Activated T-helper 2 cell treated with anti-CD3 and anti-CD28 coated beads, Interferon-gamma antibody, Interleukin-2, Interleukin-4, amounts not matched to agents 10 μg/mL and 5 μg/mL and 100 μg/mL, durations not matched to agents 14 hours and 24 hours and 36 hours (primary cell): ENCODE measurements at regions not wholly inside any gene's neighbourhood (a gene's known extent, or its start where the extent isn't known, plus 50 kb on each side); places are given as distances from the start of the nearest gene placed in this dataset.

Source experiments
- DNase-seq: peaks from one replicate; pipeline ENCODE4 v3.0.0; 2021; ENCODE audit warnings: low spot score
- H3K27ac Mint-ChIP-seq: one replicate; pipeline ENCODE4 v1.8.0; 2021; ENCODE audit warnings: mixed read lengths
- H3K27me3 Mint-ChIP-seq: one replicate; pipeline ENCODE4 v1.8.0; 2021; ENCODE audit warnings: low read depth, mixed read lengths
- H3K36me3 Mint-ChIP-seq: one replicate; pipeline ENCODE4 v1.8.0; 2021; ENCODE audit warnings: low read depth, mixed read lengths
- H3K4me1 Mint-ChIP-seq: one replicate; pipeline ENCODE4 v1.8.0; 2021; ENCODE audit warnings: low read depth, mixed read lengths
- H3K4me3 Mint-ChIP-seq: one replicate; pipeline ENCODE4 v1.8.0; 2021; ENCODE audit warnings: low read depth, mild to moderate bottlenecking, moderate library complexity, mixed read lengths
- H3K9me3 Mint-ChIP-seq: one replicate; pipeline ENCODE4 v1.8.0; 2021; ENCODE audit warnings: mixed read lengths
- intact Hi-C: fragments of 100-400 bp; cut with micrococcal nuclease; formaldehyde crosslinking; loops from one replicate; pipeline ENCODE4 v1.15.1; 2023

DNA sequence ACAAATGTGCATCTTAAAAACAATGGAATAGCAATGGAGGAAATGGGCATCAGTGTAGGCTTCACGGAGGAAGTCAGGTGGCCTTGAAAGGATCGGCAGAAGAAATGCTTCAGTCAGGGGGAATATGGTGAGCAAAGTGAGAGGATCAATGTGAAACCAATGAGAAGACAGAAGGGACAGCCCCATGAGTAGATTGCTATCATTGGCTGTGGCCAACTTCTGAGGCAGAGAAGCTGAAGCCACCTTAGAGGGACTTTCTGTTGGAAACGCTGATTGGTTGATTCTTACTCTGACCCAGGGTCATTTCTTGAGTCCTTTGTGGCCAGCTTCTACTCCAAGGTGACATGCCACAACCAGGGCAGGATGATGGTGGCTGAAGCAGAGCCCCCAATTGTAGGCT, 130.7 kb upstream of the ZNF648 start:
- intact Hi-C loops = loop anchor here (2.0 kb wide), 1 partner anchor 57 kb away; no protein-coding TSS in a partner anchor
- Mint-ChIP-seq H3K27ac (no peak overlapping the region), H3K27me3 (peaks cover 19% of the 10 kb centered on the region), H3K4me3 (no peak overlapping the region), H3K9me3 (no peaks in the 10 kb centered on the region), H3K4me1 (peaks cover 3% of the 10 kb centered on the region), H3K36me3 (no peaks in the 10 kb centered on the region)
- DNase-seq = no peak

DNA sequence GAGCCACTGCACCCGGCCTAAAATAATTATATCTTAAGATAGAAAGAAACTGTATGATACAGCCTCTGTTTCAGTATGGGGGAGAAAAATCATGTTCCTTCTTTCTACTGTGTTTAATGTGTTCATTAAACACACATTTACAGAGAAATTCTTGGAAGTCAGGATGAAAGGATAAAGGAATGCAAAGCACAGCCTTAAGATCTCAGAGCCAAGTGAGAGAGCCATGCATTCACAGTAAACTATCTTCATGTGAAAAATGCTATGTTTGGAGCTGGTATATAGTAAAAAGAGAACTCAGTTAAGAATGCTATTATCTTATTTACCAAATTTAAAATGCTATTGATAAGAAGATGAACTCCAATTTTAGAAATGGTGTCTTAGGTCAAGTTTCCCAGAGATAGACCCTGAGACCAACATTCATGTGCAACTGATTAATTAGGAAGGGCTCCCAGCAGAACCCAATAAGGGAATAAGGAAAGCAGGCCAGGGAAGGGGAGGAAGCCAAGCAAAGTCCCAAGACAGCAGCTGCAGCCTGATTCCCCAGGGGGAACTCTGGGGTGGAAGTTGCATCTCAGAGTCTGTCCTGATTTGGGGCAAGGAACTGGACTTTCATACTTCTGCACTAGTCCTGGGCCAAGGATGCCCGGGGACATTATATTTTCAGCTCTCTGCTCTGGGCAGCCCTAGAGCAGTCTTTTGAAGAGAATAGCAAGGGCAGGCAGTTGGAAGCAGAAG, 130.0 kb upstream of the ZNF648 start:
- H3K27me3 Mint-ChIP-seq = peaks cover 17% of the 10 kb centered on the region
- intact Hi-C loops = loop anchor here (2.0 kb wide), 1 partner anchor 57 kb away; no protein-coding TSS in a partner anchor
- H3K4me1 Mint-ChIP-seq = peaks cover 3% of the 10 kb centered on the region
- H3K36me3 Mint-ChIP-seq = no peaks in the 10 kb centered on the region
- no peak overlapping the region for H3K27ac Mint-ChIP-seq
- DNase-seq = no peak
- H3K4me3 Mint-ChIP-seq = no peak overlapping the region
- no peaks in the 10 kb centered on the region for H3K9me3 Mint-ChIP-seq

DNA sequence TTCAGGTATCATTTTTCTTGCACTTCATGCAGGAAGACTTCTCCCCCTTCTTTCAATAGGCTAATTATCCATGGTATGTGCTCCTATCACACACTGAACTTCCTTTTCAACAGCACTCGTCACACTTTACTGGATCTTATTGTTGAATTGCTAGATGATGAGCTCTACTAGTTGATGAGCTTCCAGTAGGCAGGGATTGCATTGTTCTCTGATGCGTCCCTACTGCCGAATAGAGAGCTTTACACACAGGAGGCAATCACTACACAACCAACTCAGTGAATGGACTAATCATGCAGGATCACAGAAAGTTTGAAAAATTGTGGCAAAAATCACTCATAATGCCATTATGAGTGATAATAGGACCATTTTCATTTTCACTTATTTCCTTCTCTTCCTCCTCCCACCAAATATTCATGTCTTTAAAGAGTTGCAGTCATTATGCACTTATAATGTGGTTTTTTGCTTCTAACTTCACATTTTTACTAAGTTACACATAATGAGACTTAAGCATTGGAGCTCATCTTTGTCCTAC, 128.1 kb upstream of the ZNF648 start:
- Mint-ChIP-seq H3K9me3 (no peaks in the 10 kb centered on the region), H3K27me3 (peaks cover 7% of the 10 kb centered on the region), H3K4me1 (peaks cover 3% of the 10 kb centered on the region), H3K27ac (no peak overlapping the region), H3K36me3 (no peaks in the 10 kb centered on the region), H3K4me3 (no peak overlapping the region)
- intact Hi-C loops = no loop called here
- no peak for DNase-seq

DNA sequence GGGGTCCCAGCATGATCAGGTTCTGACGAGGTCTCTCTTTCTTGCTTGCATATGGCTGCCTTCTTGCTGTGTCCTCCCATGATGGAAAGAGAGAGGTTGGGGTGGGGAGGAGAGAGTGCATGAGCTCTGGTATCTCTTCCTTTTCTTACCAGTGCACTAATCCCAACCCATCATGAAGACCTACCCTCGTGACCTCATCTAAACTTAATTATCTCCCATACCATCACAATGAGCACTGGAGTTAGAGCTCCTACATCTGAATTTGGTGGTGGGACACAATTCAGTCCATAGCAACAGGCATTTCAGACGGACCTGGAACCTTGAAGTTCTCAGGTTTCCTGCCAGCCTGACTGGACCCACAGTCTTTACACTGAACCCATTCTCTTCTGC, 125.2 kb upstream of the ZNF648 start:
- intact Hi-C loops = no loop called here
- H3K4me1 Mint-ChIP-seq = peaks cover 2% of the 10 kb centered on the region
- no peak overlapping the region for H3K27ac Mint-ChIP-seq
- H3K9me3 Mint-ChIP-seq = no peaks in the 10 kb centered on the region
- no peak for DNase-seq
- H3K27me3 Mint-ChIP-seq = peaks cover 9% of the 10 kb centered on the region
- no peaks in the 10 kb centered on the region for H3K36me3 Mint-ChIP-seq
- no peak overlapping the region for H3K4me3 Mint-ChIP-seq

DNA sequence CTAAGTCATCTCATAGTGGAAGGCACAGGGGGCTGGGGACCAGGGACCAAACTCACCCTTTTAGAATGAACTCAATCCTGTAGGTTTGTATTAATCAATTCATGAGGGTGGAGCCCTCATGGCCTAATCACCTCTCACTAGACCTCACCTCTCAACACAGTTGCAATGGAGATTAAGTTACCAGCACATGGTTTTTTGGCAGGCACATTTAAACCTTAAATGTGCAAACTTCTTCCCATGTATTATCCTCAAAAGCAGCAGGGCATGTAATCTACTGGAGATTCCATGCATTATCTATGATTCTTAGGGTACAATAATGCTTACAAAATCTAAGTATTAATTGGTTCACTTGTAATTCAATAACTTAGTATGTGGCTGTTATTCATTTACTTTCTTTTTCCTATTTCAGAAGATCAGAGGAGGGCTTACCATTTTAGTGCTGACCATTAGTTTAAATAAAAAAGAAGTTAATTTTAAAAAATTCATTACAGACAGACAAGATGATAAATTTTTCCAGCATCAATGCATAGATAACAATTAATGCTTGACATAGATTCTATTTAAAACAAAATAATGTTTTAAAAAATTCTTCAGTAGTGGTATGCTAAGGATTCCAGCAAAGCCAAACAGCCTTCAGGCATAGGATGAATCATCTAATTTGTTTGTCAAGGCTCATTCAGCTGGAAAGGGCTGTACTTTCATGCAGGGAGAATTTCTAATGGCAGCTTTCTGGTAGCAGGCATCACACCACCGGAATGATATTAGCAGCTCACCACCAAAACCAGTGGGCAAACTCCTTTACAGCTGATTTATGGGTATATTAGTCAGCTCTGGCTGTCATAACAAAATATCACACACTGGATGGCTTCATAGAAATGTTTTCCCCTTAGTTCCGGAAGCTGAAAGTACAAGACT, 124.6 kb upstream of the ZNF648 start:
- peaks cover 2% of the 10 kb centered on the region for H3K4me1 Mint-ChIP-seq
- no peak overlapping the region for H3K27ac Mint-ChIP-seq
- H3K4me3 Mint-ChIP-seq = no peak overlapping the region
- DNase-seq = no peak
- H3K27me3 Mint-ChIP-seq = peaks cover 9% of the 10 kb centered on the region
- H3K36me3 Mint-ChIP-seq = no peaks in the 10 kb centered on the region
- intact Hi-C loops = no loop called here
- H3K9me3 Mint-ChIP-seq = no peaks in the 10 kb centered on the region

DNA sequence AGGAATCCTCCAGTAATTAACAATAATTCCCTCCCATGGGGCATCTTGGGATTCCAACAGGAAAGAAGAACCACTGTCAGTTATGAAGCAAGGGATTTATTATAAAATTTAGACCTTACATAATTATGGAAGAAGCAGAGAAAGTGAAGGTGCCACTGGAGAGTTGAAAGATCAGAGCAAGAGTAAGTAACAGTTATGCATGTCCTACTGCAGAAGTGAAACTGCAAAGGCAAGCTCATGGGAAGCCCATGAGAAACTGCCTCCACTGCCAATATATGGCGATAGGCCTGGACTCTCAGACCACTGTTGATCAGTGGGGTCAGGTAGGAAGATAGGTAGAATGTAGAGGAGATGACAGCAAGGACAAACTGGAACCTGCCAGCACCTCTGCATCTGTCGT, 123.6 kb upstream of the ZNF648 start:
- Mint-ChIP-seq H3K27ac (no peak overlapping the region), H3K36me3 (no peaks in the 10 kb centered on the region), H3K4me3 (no peak overlapping the region), H3K9me3 (no peaks in the 10 kb centered on the region), H3K27me3 (peaks cover 11% of the 10 kb centered on the region), H3K4me1 (peaks cover 2% of the 10 kb centered on the region)
- no peak for DNase-seq
- intact Hi-C loops = no loop called here

DNA sequence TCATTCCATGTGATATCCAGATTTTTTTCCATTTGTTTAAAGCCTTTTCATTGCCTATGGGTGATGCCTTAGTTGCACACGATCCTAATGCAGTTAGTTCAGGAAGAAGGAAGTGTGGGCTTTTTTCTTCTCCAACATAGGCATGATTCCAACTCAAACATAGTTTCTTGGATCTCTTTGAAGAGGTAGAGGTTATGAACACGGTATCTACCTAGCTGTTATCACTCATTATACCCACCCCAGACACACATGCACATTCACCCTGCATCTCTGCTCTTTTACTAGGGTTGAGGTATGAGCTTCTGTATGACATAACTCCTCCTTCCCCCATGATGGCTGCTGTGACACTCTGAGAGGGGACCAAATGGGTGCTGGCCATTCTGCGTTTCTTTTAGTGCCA, 122.1 kb upstream of the ZNF648 start:
- H3K27ac Mint-ChIP-seq = no peak overlapping the region
- H3K4me1 Mint-ChIP-seq = no peaks in the 10 kb centered on the region
- H3K4me3 Mint-ChIP-seq = no peak overlapping the region
- H3K36me3 Mint-ChIP-seq = no peaks in the 10 kb centered on the region
- intact Hi-C loops = no loop called here
- H3K9me3 Mint-ChIP-seq = no peaks in the 10 kb centered on the region
- no peak for DNase-seq
- H3K27me3 Mint-ChIP-seq = peaks cover 9% of the 10 kb centered on the region

DNA sequence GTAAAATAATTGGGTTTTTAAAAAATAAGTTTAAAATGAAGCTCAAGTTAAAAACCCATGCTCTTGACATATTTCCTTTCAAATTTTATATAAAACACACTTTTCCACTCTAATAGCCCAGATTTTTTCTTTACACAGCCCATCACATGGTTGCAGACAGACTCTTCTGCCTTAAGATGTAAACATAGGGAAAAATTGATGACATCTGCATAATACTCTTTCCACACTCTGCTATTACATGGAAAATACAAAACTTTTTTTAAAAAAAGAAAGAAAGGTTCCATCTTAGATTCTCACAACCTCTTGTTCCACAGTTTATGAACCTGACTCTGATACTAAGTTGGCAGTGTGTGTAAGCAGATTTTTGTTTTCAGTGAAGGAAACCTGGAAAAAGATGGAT, 120.8 kb upstream of the ZNF648 start:
- no peak overlapping the region for H3K27ac Mint-ChIP-seq
- no peaks in the 10 kb centered on the region for H3K4me1 Mint-ChIP-seq
- no peak for DNase-seq
- intact Hi-C loops = no loop called here
- H3K36me3 Mint-ChIP-seq = no peaks in the 10 kb centered on the region
- peaks cover 9% of the 10 kb centered on the region for H3K27me3 Mint-ChIP-seq
- no peaks in the 10 kb centered on the region for H3K9me3 Mint-ChIP-seq
- H3K4me3 Mint-ChIP-seq = no peak overlapping the region

DNA sequence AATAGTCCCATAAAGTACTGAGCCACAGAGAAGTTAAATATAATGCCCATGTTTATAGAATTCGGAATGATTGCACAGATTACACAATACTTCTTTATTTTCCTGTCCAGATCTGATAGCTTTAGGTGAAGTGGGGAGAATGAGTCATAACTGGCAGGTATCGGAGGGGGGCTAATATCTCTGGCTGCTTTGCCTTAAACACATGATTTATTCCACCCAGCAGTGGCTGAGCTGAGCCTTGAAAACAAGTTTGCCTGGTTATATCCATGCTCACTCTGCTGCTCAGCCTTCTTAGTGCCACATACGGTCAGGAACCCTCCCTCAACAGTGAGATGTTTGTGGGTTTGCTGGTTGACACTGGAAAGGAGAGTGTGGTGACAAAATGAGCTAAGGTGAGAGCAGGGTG, 119.7 kb upstream of the ZNF648 start:
- Mint-ChIP-seq H3K27me3 (peaks cover 11% of the 10 kb centered on the region), H3K9me3 (no peaks in the 10 kb centered on the region), H3K4me1 (no peaks in the 10 kb centered on the region), H3K4me3 (no peak overlapping the region), H3K36me3 (no peaks in the 10 kb centered on the region), H3K27ac (no peak overlapping the region)
- intact Hi-C loops = no loop called here
- no peak for DNase-seq

DNA sequence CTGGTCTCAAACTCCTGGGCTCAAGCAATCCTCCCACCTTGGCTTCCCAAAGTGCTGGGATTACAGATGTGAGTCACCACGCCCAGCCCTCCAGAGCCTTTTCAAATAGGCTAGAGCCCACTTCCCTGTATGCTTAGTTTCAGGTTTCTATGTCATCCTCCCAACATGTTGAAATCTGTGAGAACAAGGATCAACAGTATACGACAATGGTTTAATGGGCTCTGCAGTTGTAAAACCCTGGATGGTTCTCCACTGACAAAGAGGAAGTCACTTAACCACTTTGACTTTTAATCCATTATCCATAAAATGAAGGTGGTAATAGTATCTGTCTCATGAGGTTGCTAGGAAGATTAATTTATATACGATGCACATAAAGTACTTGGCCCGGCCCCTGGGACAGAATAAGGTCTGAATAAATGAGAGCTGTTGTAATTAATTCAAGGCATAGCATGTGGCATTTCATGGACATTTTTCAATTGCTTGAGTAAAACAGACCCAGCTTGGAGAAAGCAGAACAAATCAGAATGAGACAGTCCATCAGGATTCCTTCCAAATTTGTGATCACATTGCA, 113.9 kb upstream of the ZNF648 start:
- no peak for DNase-seq
- peaks cover 8% of the 10 kb centered on the region for H3K27me3 Mint-ChIP-seq
- no peaks in the 10 kb centered on the region for H3K36me3 Mint-ChIP-seq
- no peaks in the 10 kb centered on the region for H3K9me3 Mint-ChIP-seq
- no peak overlapping the region for H3K27ac Mint-ChIP-seq
- no peaks in the 10 kb centered on the region for H3K4me1 Mint-ChIP-seq
- intact Hi-C loops = no loop called here
- H3K4me3 Mint-ChIP-seq = no peak overlapping the region

DNA sequence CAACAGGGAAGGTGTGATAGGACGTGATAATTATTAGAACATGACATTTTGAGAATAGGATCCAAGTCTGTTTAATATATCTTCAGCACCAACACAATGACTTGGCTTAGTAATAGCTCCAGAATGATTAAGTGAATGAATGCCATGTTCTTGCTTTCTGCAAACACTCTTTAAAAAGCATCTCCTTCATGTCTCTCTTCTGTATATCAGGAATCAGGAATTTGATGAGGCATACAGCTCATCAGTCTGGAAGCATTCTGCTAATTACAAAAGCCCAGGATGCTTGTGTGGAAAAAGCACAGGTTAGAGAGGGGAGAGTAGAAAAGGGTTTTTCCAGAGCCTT, 113.0 kb upstream of the ZNF648 start:
- no peak for DNase-seq
- Mint-ChIP-seq H3K4me1 (no peaks in the 10 kb centered on the region), H3K36me3 (no peaks in the 10 kb centered on the region), H3K27me3 (peaks cover 8% of the 10 kb centered on the region), H3K4me3 (no peak overlapping the region), H3K27ac (no peak overlapping the region), H3K9me3 (no peaks in the 10 kb centered on the region)
- intact Hi-C loops = no loop called here

DNA sequence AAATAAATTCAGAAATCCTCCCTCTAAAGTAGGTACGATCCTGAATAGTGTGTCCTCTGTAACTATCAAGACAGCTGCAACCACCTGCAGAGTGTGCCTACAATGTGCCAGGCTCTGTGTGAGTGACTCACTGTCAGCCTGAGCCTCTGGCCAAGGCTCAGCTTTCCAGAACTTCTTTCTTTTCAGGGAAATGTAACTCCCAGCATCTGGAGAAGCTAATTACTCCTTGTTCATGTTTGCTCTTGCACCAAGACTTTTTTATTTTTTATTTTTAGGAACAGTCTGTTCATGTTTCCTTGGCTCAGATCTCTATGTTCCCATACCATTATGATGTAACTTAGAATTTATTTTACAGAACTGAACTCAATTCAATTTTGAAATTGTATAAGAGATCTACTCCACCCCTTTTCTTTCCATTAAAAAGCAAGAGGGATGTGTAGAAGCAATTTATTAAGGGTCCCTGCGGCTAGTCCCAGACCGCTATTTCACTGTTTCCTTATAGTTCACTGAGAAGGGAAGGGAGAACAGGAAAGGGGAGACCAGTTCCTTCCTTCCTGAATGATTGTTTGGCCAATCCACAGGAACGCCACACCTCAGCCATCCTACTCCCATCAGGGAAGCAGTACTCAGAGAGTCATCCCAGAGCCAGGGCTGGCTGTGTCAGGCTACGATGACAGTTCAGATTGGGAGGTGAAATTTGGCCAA, 112.4 kb upstream of the ZNF648 start:
- no peaks in the 10 kb centered on the region for H3K36me3 Mint-ChIP-seq
- H3K9me3 Mint-ChIP-seq = no peaks in the 10 kb centered on the region
- H3K4me3 Mint-ChIP-seq = no peak overlapping the region
- H3K27me3 Mint-ChIP-seq = peaks cover 8% of the 10 kb centered on the region
- H3K4me1 Mint-ChIP-seq = no peaks in the 10 kb centered on the region
- no peak for DNase-seq
- no peak overlapping the region for H3K27ac Mint-ChIP-seq
- intact Hi-C loops = no loop called here
